ENCODE measurements at regions not wholly inside any gene's neighbourhood (a gene's known extent, or its start where the extent isn't known, plus 50 kb on each side); places are given as distances from the start of the nearest gene placed in this dataset.
A peak's percentile ranks its signal among the peaks of the same experiment; 100 is the strongest.

DNA sequence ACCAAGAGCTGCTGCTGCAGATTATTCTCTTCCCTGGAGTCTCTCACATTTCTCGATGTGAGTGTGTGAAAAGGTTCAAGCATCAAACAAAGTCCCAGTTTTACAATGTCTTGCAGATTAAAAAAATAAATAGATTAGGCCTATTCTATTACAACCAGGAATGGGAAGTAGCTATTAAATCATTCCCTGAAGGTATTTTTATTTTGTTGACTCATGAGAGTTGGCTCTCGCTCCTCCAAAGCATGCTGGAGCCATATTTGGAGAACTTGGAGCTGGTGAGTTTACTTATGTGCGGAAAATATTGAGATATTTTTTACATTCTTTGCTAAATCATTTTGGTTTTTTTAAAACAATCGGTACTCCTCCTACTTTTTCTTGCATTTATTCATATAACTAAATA is 572.3 kb downstream of the ETNK1 start:
- WGBS, 5 donors, result 83 to 90% (median 85%) methylated on average over 4 of the region's 4 CpGs
- no peak overlapping the region for H3K4me3 ChIP-seq
- no peaks in the 10 kb centered on the region for H3K9me3 ChIP-seq
- no peaks in the 10 kb centered on the region for H3K27me3 ChIP-seq (replicated peaks in 1 of 7)
- no peaks in the 10 kb centered on the region for H3K36me3 ChIP-seq
- no peak for DNase-seq
- H3K4me1 ChIP-seq, result no peaks in the 10 kb centered on the region
- intact Hi-C loops (cut with DNase I; ENCODE audit: low total_unique reads), result no loop called here
- no peak overlapping the region for H3K27ac ChIP-seq
- TF ChIP-seq POLR2AphosphoS5 (IDR thresholded peaks at IDR 0.05) (no peak), POLR2A (IDR thresholded peaks at IDR 0.05) (no peak), CTCF (IDR thresholded peaks at IDR 0.05 in 8 of 11, conservative IDR thresholded peaks at IDR 0.05 in 3 of 11) (no peak)

GRCh38 chr12:23202728-23203127 is 577.8 kb downstream of the ETNK1 start:
- WGBS, 5 donors, result 76 to 84% (median 80%) methylated on average over 4 of the region's 4 CpGs
- intact Hi-C loops (cut with DNase I; ENCODE audit: low total_unique reads), result no loop called here

DNA sequence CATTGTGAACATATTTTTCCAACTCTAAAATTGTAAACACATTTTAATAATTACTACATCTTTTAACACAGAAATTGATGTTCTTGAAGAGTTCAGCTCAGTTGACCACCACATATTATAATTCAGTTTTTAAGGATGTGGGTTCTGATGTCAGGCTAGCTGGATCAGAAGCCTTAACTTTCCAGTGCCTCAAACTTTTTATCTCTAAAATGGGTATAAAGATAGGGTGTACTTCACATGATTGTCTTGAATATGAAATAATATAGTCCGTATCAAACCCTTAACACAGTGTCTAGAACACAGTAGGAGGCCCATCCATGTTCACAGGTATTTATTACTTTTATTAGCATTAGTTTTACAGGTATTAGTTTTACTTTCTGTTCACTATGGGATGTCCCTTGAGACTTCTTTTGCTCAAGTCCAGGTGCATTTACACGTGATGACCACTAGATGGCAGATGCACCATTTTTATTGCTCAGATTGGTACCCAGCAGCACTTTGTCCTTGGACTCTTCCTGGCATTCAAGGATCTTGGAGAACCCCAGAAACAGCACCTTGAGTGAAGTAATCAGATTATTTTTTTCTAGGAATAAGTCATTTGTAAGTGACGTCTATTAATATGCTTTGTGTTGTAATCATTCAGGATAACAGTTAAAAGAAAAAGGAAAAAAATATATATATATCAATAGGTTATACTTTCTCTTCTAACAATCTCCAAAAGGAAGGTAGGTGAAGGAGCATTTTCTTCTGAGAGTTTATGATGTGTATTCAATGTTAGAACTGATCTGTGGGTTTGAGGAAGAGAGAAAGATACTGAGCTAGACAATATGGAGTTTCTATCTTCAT is 580.2 kb downstream of the ETNK1 start:
- Histone ChIP-seq H3K27me3 (replicated peaks in 1 of 7) (no peaks in the 10 kb centered on the region), H3K36me3 (no peaks in the 10 kb centered on the region), H3K4me3 (no peak overlapping the region), H3K4me1 (peaks cover 0 to 4% (median 0%) of the 10 kb centered on the region in 6 donors), H3K27ac (no peak overlapping the region), H3K9me3 (no peaks in the 10 kb centered on the region)
- WGBS, 5 donors, result 8 to 16% (median 13%) methylated on average over 3 of the region's 3 CpGs
- intact Hi-C loops (cut with DNase I; ENCODE audit: low total_unique reads), result no loop called here
- TF ChIP-seq CTCF (IDR thresholded peaks at IDR 0.05 in 8 of 11, conservative IDR thresholded peaks at IDR 0.05 in 3 of 11) (peak; percentile 71 to 90 (median 87)), POLR2A (IDR thresholded peaks at IDR 0.05) (no peak), POLR2AphosphoS5 (IDR thresholded peaks at IDR 0.05) (no peak)
- no peak for DNase-seq

More at GRCh38 chr12:23202728-23203127, 577.8 kb downstream of the ETNK1 start:
- no peak for TF ChIP-seq CTCF (IDR thresholded peaks at IDR 0.05 in 8 of 11, conservative IDR thresholded peaks at IDR 0.05 in 3 of 11)
- Histone ChIP-seq H3K9me3 (no peaks in the 10 kb centered on the region), H3K4me1 (peaks cover 0 to 4% (median 0%) of the 10 kb centered on the region in 6 donors), H3K27me3 (replicated peaks in 1 of 7) (no peaks in the 10 kb centered on the region), H3K27ac (no peak overlapping the region), H3K36me3 (no peaks in the 10 kb centered on the region), H3K4me3 (no peak overlapping the region)
- no peak for DNase-seq

DNA sequence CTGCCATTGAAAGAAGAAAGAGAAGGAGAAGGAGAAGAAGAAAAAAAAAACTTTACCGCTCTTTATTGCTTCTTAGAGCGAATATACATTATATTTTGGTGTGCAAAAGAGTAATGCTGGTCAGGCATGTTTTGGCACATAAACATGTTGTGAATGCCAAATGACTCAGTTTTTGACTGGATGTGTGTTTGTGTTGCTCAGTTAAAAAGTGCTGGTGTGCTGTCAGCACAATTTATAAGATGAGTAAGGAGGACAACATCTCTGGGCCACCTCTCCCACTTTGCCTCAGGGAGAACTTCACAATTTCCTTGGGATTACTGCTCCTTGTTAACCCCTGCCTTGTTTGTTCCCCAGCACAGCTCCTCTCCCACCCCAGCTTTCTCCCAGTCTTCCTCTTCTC is 584.8 kb downstream of the ETNK1 start:
- intact Hi-C loops (cut with DNase I; ENCODE audit: low total_unique reads), result no loop called here
- DNase-seq, result no peak
- H3K27ac ChIP-seq, result no peak overlapping the region
- H3K9me3 ChIP-seq, result peaks cover 0 to 11% (median 5%) of the 10 kb centered on the region in 8 donors
- no peaks in the 10 kb centered on the region for H3K27me3 ChIP-seq (replicated peaks in 1 of 7)
- H3K36me3 ChIP-seq, result no peaks in the 10 kb centered on the region
- 71 to 97% (median 97%) methylated on average over 2 of the region's 2 CpGs for WGBS, 5 donors
- TF ChIP-seq CTCF (IDR thresholded peaks at IDR 0.05 in 8 of 11, conservative IDR thresholded peaks at IDR 0.05 in 3 of 11), result no peak
- no peak for TF ChIP-seq POLR2A (IDR thresholded peaks at IDR 0.05)
- TF ChIP-seq POLR2AphosphoS5 (IDR thresholded peaks at IDR 0.05), result no peak
- H3K4me3 ChIP-seq, result no peak overlapping the region
- peaks cover 0 to 4% (median 0%) of the 10 kb centered on the region in 6 donors for H3K4me1 ChIP-seq

Data from spleen (tissue), 11 donors.